Mesenchymal stem cell (in vitro differentiated cells and primary cell): ENCODE measurements at regions not wholly inside any gene's neighbourhood (a gene's known extent, or its start where the extent isn't known, plus 50 kb on each side); places are given as distances from the start of the nearest gene placed in this dataset.
A peak's percentile ranks its signal among the peaks of the same experiment; 100 is the strongest.

Experiments
- DNase-seq: peaks from one replicate; pipeline ENCODE4 v3.0.0-alpha.2; 2013
- H2AFZ ChIP-seq: one replicate; pipeline ENCODE4 v1.6.1; 2013; ENCODE audit warnings: low read depth, mild to moderate bottlenecking, control low read depth, inconsistent platforms, low read length, moderate library complexity
- H2AK5ac ChIP-seq: 2 replicates; pipeline ENCODE4 v1.6.1; 2013; ENCODE audit warnings: low read length, moderate library complexity, mild to moderate bottlenecking, inconsistent platforms; ENCODE audit not compliant: severe bottlenecking
- H2BK120ac ChIP-seq: one replicate; pipeline ENCODE4 v1.6.1; 2013; ENCODE audit warnings: low read depth, mild to moderate bottlenecking, inconsistent platforms, low read length, moderate library complexity
- H2BK12ac ChIP-seq, 2 experiments: one replicate each; pipeline ENCODE4 v1.6.1; 2013; ENCODE audit warnings: inconsistent platforms in 2 of 2, low read length in 2 of 2, mild to moderate bottlenecking in 2 of 2, moderate library complexity in 2 of 2, control low read depth in 1 of 2
- H2BK15ac ChIP-seq: one replicate; pipeline ENCODE4 v1.6.1; 2013; ENCODE audit warnings: mild to moderate bottlenecking, low read depth, inconsistent platforms; ENCODE audit not compliant: poor library complexity, severe bottlenecking
- H2BK5ac ChIP-seq: 2 replicates; pipeline ENCODE4 v1.6.1; 2013; ENCODE audit warnings: low read depth, mild to moderate bottlenecking, low read length, control low read depth, inconsistent platforms; ENCODE audit not compliant: poor library complexity, severe bottlenecking
- H3K14ac ChIP-seq, 2 experiments: one replicate each; pipeline ENCODE4 v1.6.1; 2013; ENCODE audit warnings: inconsistent platforms in 2 of 2, low read length in 2 of 2, control low read depth in 1 of 2, mild to moderate bottlenecking in 1 of 2, moderate library complexity in 1 of 2
- H3K18ac ChIP-seq, 2 experiments: one replicate each; pipeline ENCODE4 v1.6.1; 2013; ENCODE audit warnings: inconsistent platforms in 2 of 2, low read length in 2 of 2, control low read depth in 1 of 2, low read depth in 1 of 2, mild to moderate bottlenecking in 1 of 2
- H3K23ac ChIP-seq, 2 experiments: one replicate each; pipeline ENCODE4 v1.6.1; 2013; ENCODE audit warnings: inconsistent platforms in 2 of 2, low read length in 2 of 2, mild to moderate bottlenecking in 2 of 2, moderate library complexity in 2 of 2, control low read depth in 1 of 2
- H3K27ac ChIP-seq: 2 replicates; pipeline ENCODE4 v1.5.1; 2013; ENCODE audit warnings: mild to moderate bottlenecking, moderate library complexity, low read length, control low read depth, inconsistent platforms; ENCODE audit not compliant: poor library complexity, severe bottlenecking
- H3K27me3 ChIP-seq, 2 experiments: 2 replicates each; pipeline versions ENCODE4 v1.6.1 to v1.7.0; 2013; ENCODE audit warnings: low read length in 2 of 2, mild to moderate bottlenecking in 2 of 2, moderate library complexity in 2 of 2, control low read depth in 1 of 2, inconsistent platforms in 1 of 2; ENCODE audit not compliant: control insufficient read depth in 1 of 2, insufficient read depth in 1 of 2
- H3K36me3 ChIP-seq, 2 experiments: 2 replicates each; pipeline versions ENCODE4 v1.6.1 to v1.7.0; 2013; ENCODE audit warnings: low read length in 2 of 2, control low read depth in 1 of 2, inconsistent platforms in 1 of 2, low read depth in 1 of 2, mild to moderate bottlenecking in 1 of 2; ENCODE audit not compliant: insufficient read depth in 2 of 2, control insufficient read depth in 1 of 2
- H3K4ac ChIP-seq, 2 experiments: one replicate each; pipeline ENCODE4 v1.6.1; 2013; ENCODE audit warnings: inconsistent platforms in 2 of 2, low read length in 2 of 2, mild to moderate bottlenecking in 2 of 2, moderate library complexity in 2 of 2, control low read depth in 1 of 2, low read depth in 1 of 2
- H3K4me1 ChIP-seq: 2 replicates; pipeline ENCODE4 v1.6.1; 2013; ENCODE audit warnings: low read depth, low read length, control low read depth; ENCODE audit not compliant: control insufficient read depth, insufficient read depth
- H3K4me2 ChIP-seq: 2 replicates; pipeline ENCODE4 v1.6.1; 2013; ENCODE audit warnings: low read length, mild to moderate bottlenecking, inconsistent platforms; ENCODE audit not compliant: poor library complexity, severe bottlenecking
- H3K4me3 ChIP-seq, 2 experiments: 2 replicates each; pipeline versions ENCODE4 v1.5.1 to v1.7.0; 2013; ENCODE audit warnings: low read length in 2 of 2, mild to moderate bottlenecking in 2 of 2, control low read depth in 1 of 2, low read depth in 1 of 2; ENCODE audit not compliant: insufficient read depth in 1 of 2
- H3K79me1 ChIP-seq: replicated peaks from 2 replicates; pipeline ENCODE4 v1.6.1; 2013; ENCODE audit warnings: mild to moderate bottlenecking, control low read depth, low read length, inconsistent platforms; ENCODE audit not compliant: poor library complexity, severe bottlenecking
- H3K9ac ChIP-seq: 2 replicates; pipeline ENCODE4 v1.7.0; 2013; ENCODE audit warnings: mild to moderate bottlenecking, low read length, moderate library complexity
- H3K9me3 ChIP-seq: 2 replicates; pipeline ENCODE4 v1.7.0; 2013; ENCODE audit warnings: mild to moderate bottlenecking, low read length; ENCODE audit not compliant: control insufficient read depth
- H4K8ac ChIP-seq: one replicate; pipeline ENCODE4 v1.6.1; 2013; ENCODE audit warnings: inconsistent platforms, mild to moderate bottlenecking, low read length, moderate library complexity
- H4K91ac ChIP-seq: one replicate; pipeline ENCODE4 v1.6.1; 2013; ENCODE audit warnings: mild to moderate bottlenecking, low read length, inconsistent platforms
- WGBS: methylation state at CpG from one replicate; pipeline ENCODE4 v1.1.7; 2013; ENCODE audit warnings: mixed read lengths; 5-methylcytosine and 5-hydroxymethylcytosine counted together

DNA sequence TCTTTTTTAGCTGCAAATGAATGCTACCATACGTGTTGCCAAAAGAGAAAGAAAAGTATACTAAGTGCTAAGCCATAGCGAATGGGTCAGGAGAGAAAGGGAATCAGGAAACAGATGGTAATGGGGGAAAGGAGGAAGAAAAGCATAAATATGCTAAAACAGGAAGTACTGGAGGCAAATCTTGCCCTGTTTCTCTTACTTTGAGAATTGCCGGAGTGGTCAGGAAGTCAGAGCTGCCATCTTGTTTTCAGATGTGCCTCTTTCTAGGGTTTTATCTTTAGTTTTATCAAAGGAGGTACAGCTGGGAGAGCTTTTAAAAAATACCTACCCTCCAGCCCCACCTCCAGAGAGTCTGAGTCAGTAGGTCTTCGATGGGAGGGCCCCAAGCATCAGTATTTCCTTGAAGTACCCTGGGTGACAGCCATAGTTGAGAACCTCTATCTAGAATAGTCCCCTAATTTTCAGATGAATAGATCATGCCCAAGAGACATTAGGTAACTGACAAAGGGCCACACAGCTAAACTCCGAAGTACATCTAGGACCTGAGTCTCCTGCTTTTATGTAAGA, 193.3 kb downstream of the CLIC5 start:
- H2BK120ac ChIP-seq = no peak overlapping the region
- H2BK12ac ChIP-seq = no peak overlapping the region
- H3K27me3 ChIP-seq = peaks cover 0 to 4% of the 10 kb centered on the region in 2 experiments
- H3K9me3 ChIP-seq = no peaks in the 10 kb centered on the region
- H2AFZ ChIP-seq = no peak overlapping the region
- H3K27ac ChIP-seq = no peak overlapping the region
- H2BK5ac ChIP-seq = no peak overlapping the region
- H3K4me1 ChIP-seq = peaks cover 2% of the 10 kb centered on the region
- no peak overlapping the region for H2BK15ac ChIP-seq
- H3K79me1 ChIP-seq = no peaks in the 10 kb centered on the region
- H3K18ac ChIP-seq = no peak overlapping the region
- H3K4me2 ChIP-seq = no peak overlapping the region
- H3K4me3 ChIP-seq = no peak overlapping the region
- 89% methylated on average over 3 of the region's 5 CpGs for WGBS
- no peak overlapping the region for H3K9ac ChIP-seq
- H3K23ac ChIP-seq = no peak overlapping the region
- no peaks in the 10 kb centered on the region for H3K36me3 ChIP-seq
- no peak overlapping the region for H4K91ac ChIP-seq
- no peak overlapping the region for H2AK5ac ChIP-seq
- H3K14ac ChIP-seq = no peak overlapping the region
- no peak overlapping the region for H4K8ac ChIP-seq
- no peak overlapping the region for H3K4ac ChIP-seq
- DNase-seq = no peak

GRCh38 chr6:45818655-45819054, 197.0 kb downstream of the CLIC5 start:
- WGBS = 86% methylated on average over 4 of the region's 4 CpGs
- H3K4me2 ChIP-seq = no peak overlapping the region
- H2AFZ ChIP-seq = no peak overlapping the region
- DNase-seq = no peak
- no peak overlapping the region for H2BK12ac ChIP-seq
- H3K14ac ChIP-seq = no peak overlapping the region
- no peak overlapping the region for H3K9ac ChIP-seq
- H2BK120ac ChIP-seq = no peak overlapping the region
- no peak overlapping the region for H3K18ac ChIP-seq
- H2AK5ac ChIP-seq = no peak overlapping the region
- no peaks in the 10 kb centered on the region for H3K27me3 ChIP-seq
- no peak overlapping the region for H4K8ac ChIP-seq
- H3K4ac ChIP-seq = no peak overlapping the region
- no peaks in the 10 kb centered on the region for H3K36me3 ChIP-seq
- H3K4me3 ChIP-seq = no peak overlapping the region
- H3K79me1 ChIP-seq = no peaks in the 10 kb centered on the region
- H4K91ac ChIP-seq = no peak overlapping the region
- no peaks in the 10 kb centered on the region for H3K9me3 ChIP-seq
- H3K4me1 ChIP-seq = peaks cover 4% of the 10 kb centered on the region
- no peak overlapping the region for H2BK15ac ChIP-seq
- H2BK5ac ChIP-seq = no peak overlapping the region
- H3K27ac ChIP-seq = no peak overlapping the region
- H3K23ac ChIP-seq = no peak overlapping the region

GRCh38 chr6:45816674-45817297, 198.9 kb downstream of the CLIC5 start:
- Histone ChIP-seq H2BK12ac (no peak overlapping the region), H3K4me3 (no peak overlapping the region), H4K91ac (no peak overlapping the region), H3K18ac (no peak overlapping the region), H2AK5ac (no peak overlapping the region), H3K79me1 (no peaks in the 10 kb centered on the region), H3K4me1 (peaks cover 4% of the 10 kb centered on the region), H2BK15ac (no peak overlapping the region), H3K27ac (no peak overlapping the region), H4K8ac (no peak overlapping the region), H2BK120ac (no peak overlapping the region), H3K23ac (no peak overlapping the region), H3K36me3 (no peaks in the 10 kb centered on the region), H2BK5ac (no peak overlapping the region), H3K27me3 (peaks cover 0 to 4% of the 10 kb centered on the region in 2 experiments), H3K9ac (no peak overlapping the region), H3K14ac (no peak overlapping the region), H3K4me2 (peak overlapping the region; percentile 30), H2AFZ (no peak overlapping the region), H3K9me3 (no peaks in the 10 kb centered on the region), H3K4ac (no peak overlapping the region)
- DNase-seq = peak; percentile 56
- WGBS = 89% methylated on average over 11 of the region's 11 CpGs

DNA sequence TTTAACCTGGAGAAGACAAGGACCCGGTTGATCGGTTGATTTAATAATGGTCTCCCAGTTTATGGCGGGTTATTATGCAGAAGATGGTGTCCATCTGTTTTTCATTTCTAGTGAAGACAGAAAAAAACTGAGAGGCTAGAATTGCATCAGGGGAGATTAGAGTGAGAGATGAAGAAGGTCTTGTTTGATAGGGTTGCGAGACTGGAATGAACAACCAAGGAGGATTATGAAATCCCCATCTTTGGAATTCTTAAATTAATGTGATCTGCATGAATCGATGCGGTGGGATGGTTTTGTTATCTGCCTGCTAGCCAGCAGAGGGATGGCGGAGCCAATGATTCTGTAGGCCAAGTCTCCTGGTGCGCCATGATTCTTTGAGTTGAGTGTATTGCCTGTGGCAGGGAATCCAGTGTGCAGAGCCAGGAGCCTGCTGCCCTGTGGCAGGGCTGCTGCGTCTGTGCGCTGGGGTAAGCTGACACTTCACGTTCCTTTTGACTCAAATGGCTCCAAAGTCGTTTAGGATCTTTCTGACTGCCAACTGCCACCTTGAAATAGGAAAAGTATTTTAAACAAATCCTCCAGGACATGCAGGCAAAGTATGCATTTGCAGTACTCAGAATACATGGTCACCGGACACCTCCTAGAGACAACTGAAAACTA, 200.1 kb downstream of the CLIC5 start:
- Histone ChIP-seq H3K14ac (no peak overlapping the region), H2BK5ac (no peak overlapping the region), H3K9ac (no peak overlapping the region), H3K4me1 (peaks cover 4% of the 10 kb centered on the region), H3K27me3 (peaks cover 0 to 4% of the 10 kb centered on the region in 2 experiments), H3K36me3 (no peaks in the 10 kb centered on the region), H3K4me3 (no peak overlapping the region), H3K23ac (no peak overlapping the region), H4K91ac (no peak overlapping the region), H3K79me1 (no peaks in the 10 kb centered on the region), H3K4ac (no peak overlapping the region), H2AFZ (no peak overlapping the region), H2BK120ac (no peak overlapping the region), H4K8ac (no peak overlapping the region), H3K4me2 (no peak overlapping the region), H3K18ac (no peak overlapping the region), H3K9me3 (no peaks in the 10 kb centered on the region), H2AK5ac (no peak overlapping the region), H2BK12ac (no peak overlapping the region), H2BK15ac (no peak overlapping the region), H3K27ac (no peak overlapping the region)
- DNase-seq = no peak
- 94% methylated on average over 13 of the region's 13 CpGs for WGBS
